GM13976 (cell line): ENCODE measurements at regions not wholly inside any gene's neighbourhood (a gene's known extent, or its start where the extent isn't known, plus 50 kb on each side); places are given as distances from the start of the nearest gene placed in this dataset.

Experiments used
- DNase-seq: peaks from one replicate; pipeline ENCODE4 v3.0.0; 2012; ENCODE audit warnings: low spot score
- CTCF ChIP-seq: IDR thresholded peaks from 2 replicates; pipeline ENCODE4 v1.5.1; 2012; ENCODE audit warnings: borderline replicate concordance, mild to moderate bottlenecking; ENCODE audit not compliant: insufficient read depth; ENCODE audit errors: extremely low read depth, missing control alignments, control extremely low read depth
- in situ Hi-C: fragments of 300-500 bp; cut with MboI; formaldehyde crosslinking; loops from one replicate; pipeline ENCODE4 v1.12.0; 2022; ENCODE audit warnings: low sequenced_read_pairs, mixed read lengths, inconsistent platforms; ENCODE audit not compliant: unreplicated experiment

GRCh38 chr15:67892559-67893377 lies 52.9 kb upstream of the RNU6-1 start:
- no peak for DNase-seq
- in situ Hi-C loops = no loop called here
- TF ChIP-seq CTCF = no peak

DNA sequence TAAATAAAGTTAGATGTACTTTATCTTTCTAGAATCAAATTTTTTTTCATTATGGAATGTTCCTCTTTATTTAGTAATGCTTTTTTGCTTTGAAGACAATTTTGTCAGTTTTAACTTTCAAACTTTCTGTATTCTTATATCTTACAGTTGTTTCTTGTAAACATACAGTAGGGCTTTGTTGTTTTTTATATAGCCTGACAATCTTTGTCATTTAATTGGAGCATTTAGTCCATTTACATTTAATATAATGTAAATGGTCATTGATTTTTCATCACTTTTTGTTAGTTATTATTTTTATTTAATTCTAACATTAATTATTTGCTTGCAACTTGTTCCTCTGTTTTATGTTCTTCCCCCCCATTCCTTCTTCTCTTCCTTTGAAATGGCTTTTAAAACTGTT lies 55.4 kb upstream of the RNU6-1 start:
- in situ Hi-C loops = no loop called here
- TF ChIP-seq CTCF = no peak

DNA sequence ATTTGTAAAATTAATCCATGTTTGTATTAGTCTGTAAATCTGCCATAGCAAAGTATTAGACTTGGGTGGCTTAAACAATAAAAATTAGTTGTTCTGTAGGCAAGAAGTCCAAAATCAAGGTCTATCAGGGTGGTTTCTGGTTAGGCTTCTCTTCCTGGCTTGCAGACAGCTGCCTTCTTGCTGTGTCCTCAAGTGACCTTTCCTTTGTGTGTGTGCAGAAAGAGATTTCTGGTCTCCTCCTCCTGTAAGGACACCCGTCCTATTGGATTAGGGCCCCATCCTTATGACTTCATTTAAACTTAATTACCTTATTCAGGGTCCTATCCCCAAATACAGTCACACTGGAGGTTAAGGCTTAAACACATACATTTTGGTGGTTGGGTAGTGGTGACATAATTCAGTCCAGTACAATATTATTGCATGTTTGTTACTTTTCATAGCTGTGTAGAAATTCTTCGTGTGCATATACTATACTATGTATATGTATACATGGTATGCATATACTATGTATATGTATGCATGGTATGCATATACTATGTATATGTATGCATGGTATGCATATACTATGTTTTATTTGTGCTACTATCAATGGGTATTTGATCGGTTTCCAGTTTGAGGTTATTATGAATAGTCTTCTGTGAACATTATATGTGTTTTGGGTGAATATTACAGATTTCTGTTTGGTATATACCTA lies 57.9 kb upstream of the RNU6-1 start:
- no peak for TF ChIP-seq CTCF
- in situ Hi-C loops = no loop called here
- DNase-seq = no peak

More for the DNA sequence above, 55.4 kb upstream of the RNU6-1 start:
- DNase-seq = no peak

GRCh38 chr15:67899596-67900283 lies 59.9 kb upstream of the RNU6-1 start:
- no peak for TF ChIP-seq CTCF
- no peak for DNase-seq
- in situ Hi-C loops = no loop called here

GRCh38 chr15:67900621-67901147 lies 60.8 kb upstream of the RNU6-1 start:
- in situ Hi-C loops = no loop called here
- DNase-seq = no peak
- TF ChIP-seq CTCF = no peak

GRCh38 chr15:67901922-67902321 lies 62.1 kb upstream of the RNU6-1 start:
- TF ChIP-seq CTCF = no peak
- in situ Hi-C loops = no loop called here
- DNase-seq = no peak
